ENCODE measurements at regions not wholly inside any gene's neighbourhood (a gene's known extent, or its start where the extent isn't known, plus 50 kb on each side); places are given as distances from the start of the nearest gene placed in this dataset.

DNA sequence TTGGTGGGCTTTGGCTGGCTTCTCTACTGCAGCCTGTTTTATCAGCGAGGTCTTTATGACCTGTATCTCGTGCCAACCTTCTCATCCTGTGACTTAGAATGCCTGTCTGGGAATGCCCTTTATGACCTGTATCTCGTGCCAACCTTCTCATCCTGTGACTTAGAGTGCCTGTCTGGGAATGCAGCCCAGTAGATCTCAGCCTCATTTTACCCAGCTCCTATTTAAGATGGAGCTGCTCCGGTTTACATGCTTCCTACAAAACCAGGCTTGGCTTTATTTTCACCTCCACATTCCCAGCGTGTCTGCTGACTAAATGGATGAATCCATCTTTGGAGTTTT lies 395.3 kb downstream of the PREX1 start:
- H3K4me2 ChIP-seq (ENCODE audit: low read depth, low read length): no peak overlapping the region
- no peak overlapping the region for H2AFZ ChIP-seq (ENCODE audit: low read length)
- TF ChIP-seq CHD4 (IDR thresholded peaks at IDR 0.05; ENCODE audit: borderline replicate concordance, low read length): no peak
- TF ChIP-seq JDP2 (CRISPR knock-in tag; IDR thresholded peaks at IDR 0.05; ENCODE audit: borderline replicate concordance): no peak
- no peak for TF ChIP-seq ASH2L (IDR thresholded peaks at IDR 0.05; ENCODE audit: insufficient read length, low read depth, low read length)
- no peak for TF ChIP-seq FOXJ3 (CRISPR knock-in tag; IDR thresholded peaks at IDR 0.05; ENCODE audit: borderline replicate concordance)
- TF ChIP-seq, protein P1, sequence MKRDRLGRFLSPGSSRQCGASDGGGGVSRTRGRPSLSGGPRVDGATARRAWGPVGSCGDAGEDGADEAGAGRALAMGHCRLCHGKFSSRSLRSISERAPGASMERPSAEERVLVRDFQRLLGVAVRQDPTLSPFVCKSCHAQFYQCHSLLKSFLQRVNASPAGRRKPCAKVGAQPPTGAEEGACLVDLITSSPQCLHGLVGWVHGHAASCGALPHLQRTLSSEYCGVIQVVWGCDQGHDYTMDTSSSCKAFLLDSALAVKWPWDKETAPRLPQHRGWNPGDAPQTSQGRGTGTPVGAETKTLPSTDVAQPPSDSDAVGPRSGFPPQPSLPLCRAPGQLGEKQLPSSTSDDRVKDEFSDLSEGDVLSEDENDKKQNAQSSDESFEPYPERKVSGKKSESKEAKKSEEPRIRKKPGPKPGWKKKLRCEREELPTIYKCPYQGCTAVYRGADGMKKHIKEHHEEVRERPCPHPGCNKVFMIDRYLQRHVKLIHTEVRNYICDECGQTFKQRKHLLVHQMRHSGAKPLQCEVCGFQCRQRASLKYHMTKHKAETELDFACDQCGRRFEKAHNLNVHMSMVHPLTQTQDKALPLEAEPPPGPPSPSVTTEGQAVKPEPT (CRISPR knock-in tag; IDR thresholded peaks at IDR 0.05; ENCODE audit: low read depth): no peak
- TF ChIP-seq, protein P2, sequence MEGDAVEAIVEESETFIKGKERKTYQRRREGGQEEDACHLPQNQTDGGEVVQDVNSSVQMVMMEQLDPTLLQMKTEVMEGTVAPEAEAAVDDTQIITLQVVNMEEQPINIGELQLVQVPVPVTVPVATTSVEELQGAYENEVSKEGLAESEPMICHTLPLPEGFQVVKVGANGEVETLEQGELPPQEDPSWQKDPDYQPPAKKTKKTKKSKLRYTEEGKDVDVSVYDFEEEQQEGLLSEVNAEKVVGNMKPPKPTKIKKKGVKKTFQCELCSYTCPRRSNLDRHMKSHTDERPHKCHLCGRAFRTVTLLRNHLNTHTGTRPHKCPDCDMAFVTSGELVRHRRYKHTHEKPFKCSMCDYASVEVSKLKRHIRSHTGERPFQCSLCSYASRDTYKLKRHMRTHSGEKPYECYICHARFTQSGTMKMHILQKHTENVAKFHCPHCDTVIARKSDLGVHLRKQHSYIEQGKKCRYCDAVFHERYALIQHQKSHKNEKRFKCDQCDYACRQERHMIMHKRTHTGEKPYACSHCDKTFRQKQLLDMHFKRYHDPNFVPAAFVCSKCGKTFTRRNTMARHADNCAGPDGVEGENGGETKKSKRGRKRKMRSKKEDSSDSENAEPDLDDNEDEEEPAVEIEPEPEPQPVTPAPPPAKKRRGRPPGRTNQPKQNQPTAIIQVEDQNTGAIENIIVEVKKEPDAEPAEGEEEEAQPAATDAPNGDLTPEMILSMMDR (CRISPR knock-in tag; IDR thresholded peaks at IDR 0.05): no peak
- TF ChIP-seq IRX3 (CRISPR knock-in tag; IDR thresholded peaks at IDR 0.05; ENCODE audit: borderline replicate concordance, low read depth): no peak
- TF ChIP-seq POLR2G (IDR thresholded peaks at IDR 0.05; ENCODE audit: low read depth, low read length): no peak
- TF ChIP-seq, protein P3, sequence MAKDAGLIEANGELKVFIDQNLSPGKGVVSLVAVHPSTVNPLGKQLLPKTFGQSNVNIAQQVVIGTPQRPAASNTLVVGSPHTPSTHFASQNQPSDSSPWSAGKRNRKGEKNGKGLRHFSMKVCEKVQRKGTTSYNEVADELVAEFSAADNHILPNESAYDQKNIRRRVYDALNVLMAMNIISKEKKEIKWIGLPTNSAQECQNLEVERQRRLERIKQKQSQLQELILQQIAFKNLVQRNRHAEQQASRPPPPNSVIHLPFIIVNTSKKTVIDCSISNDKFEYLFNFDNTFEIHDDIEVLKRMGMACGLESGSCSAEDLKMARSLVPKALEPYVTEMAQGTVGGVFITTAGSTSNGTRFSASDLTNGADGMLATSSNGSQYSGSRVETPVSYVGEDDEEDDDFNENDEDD (CRISPR knock-in tag; IDR thresholded peaks at IDR 0.05; ENCODE audit: borderline replicate concordance): no peak
- TF ChIP-seq, protein P4, sequence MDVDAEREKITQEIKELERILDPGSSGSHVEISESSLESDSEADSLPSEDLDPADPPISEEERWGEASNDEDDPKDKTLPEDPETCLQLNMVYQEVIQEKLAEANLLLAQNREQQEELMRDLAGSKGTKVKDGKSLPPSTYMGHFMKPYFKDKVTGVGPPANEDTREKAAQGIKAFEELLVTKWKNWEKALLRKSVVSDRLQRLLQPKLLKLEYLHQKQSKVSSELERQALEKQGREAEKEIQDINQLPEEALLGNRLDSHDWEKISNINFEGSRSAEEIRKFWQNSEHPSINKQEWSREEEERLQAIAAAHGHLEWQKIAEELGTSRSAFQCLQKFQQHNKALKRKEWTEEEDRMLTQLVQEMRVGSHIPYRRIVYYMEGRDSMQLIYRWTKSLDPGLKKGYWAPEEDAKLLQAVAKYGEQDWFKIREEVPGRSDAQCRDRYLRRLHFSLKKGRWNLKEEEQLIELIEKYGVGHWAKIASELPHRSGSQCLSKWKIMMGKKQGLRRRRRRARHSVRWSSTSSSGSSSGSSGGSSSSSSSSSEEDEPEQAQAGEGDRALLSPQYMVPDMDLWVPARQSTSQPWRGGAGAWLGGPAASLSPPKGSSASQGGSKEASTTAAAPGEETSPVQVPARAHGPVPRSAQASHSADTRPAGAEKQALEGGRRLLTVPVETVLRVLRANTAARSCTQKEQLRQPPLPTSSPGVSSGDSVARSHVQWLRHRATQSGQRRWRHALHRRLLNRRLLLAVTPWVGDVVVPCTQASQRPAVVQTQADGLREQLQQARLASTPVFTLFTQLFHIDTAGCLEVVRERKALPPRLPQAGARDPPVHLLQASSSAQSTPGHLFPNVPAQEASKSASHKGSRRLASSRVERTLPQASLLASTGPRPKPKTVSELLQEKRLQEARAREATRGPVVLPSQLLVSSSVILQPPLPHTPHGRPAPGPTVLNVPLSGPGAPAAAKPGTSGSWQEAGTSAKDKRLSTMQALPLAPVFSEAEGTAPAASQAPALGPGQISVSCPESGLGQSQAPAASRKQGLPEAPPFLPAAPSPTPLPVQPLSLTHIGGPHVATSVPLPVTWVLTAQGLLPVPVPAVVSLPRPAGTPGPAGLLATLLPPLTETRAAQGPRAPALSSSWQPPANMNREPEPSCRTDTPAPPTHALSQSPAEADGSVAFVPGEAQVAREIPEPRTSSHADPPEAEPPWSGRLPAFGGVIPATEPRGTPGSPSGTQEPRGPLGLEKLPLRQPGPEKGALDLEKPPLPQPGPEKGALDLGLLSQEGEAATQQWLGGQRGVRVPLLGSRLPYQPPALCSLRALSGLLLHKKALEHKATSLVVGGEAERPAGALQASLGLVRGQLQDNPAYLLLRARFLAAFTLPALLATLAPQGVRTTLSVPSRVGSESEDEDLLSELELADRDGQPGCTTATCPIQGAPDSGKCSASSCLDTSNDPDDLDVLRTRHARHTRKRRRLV (CRISPR knock-in tag; IDR thresholded peaks at IDR 0.05): no peak
- TF ChIP-seq MED8 (CRISPR knock-in tag; IDR thresholded peaks at IDR 0.05; ENCODE audit: insufficient replicate concordance): no peak
- no peak for TF ChIP-seq YY1 (IDR thresholded peaks at IDR 0.05; ENCODE audit: insufficient read depth, insufficient replicate concordance, low read depth, low read length)
- TF ChIP-seq, protein P5, sequence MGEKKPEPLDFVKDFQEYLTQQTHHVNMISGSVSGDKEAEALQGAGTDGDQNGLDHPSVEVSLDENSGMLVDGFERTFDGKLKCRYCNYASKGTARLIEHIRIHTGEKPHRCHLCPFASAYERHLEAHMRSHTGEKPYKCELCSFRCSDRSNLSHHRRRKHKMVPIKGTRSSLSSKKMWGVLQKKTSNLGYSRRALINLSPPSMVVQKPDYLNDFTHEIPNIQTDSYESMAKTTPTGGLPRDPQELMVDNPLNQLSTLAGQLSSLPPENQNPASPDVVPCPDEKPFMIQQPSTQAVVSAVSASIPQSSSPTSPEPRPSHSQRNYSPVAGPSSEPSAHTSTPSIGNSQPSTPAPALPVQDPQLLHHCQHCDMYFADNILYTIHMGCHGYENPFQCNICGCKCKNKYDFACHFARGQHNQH (CRISPR knock-in tag; IDR thresholded peaks at IDR 0.05): no peak
- no peak for TF ChIP-seq ZNF354B (CRISPR knock-in tag; IDR thresholded peaks at IDR 0.05)
- intact Hi-C loops (cut with micrococcal nuclease; ENCODE audit: unreplicated experiment): no loop called here
- H3K27ac ChIP-seq (ENCODE audit: extremely low read length, insufficient read depth, low read length): no peak overlapping the region
- H3K27me3 ChIP-seq (ENCODE audit: control insufficient read depth in 1 of 2, insufficient read depth in 2 of 2, low read length in 2 of 2): peaks cover 2 to 25% of the 10 kb centered on the region in 2 experiments; a peak in 2 of 5 replicates
- no peaks in the 10 kb centered on the region for H3K4me1 ChIP-seq (ENCODE audit: insufficient read depth, low read length)
- FAIRE-seq (no peak), DNase-seq (ENCODE audit: low spot score) (no peak), ATAC-seq (no peak)
- no peaks in the 10 kb centered on the region for H4K20me1 ChIP-seq (ENCODE audit: insufficient read depth, low read length)
- no peaks in the 10 kb centered on the region for H3K79me2 ChIP-seq (ENCODE audit: insufficient read depth, low read length)
- no peaks in the 10 kb centered on the region for H3K9me3 ChIP-seq (ENCODE audit: low read length)
- in situ Hi-C loops (cut with HindIII; ENCODE audit: extremely low pct_ligation_motif_present, low pct_unique_long_range_greater_than_20kb): no loop called here
- H3K9ac ChIP-seq (ENCODE audit: insufficient read depth, low read depth, low read length): no peak overlapping the region
- BruUV-seq (replicated peaks): no TSS peak
- 4% methylated on average over 5 of the region's 5 CpGs for WGBS (ENCODE audit: low lambda C conversion rate)
- no peaks in the 10 kb centered on the region for H3K36me3 ChIP-seq (replicated peaks in 1 of 2; ENCODE audit: control insufficient read depth in 1 of 2, insufficient read depth in 2 of 2, low read length in 2 of 2)
- no peak overlapping the region for H3K4me3 ChIP-seq (replicated peaks in 1 of 3; ENCODE audit: insufficient read depth in 1 of 3, low read depth in 2 of 3, low read length in 3 of 3)
- POLR2A ChIA-PET: no interaction called here
- CTCF ChIA-PET (ENCODE audit: low intra/inter-chr PET ratio, low total read pairs): no interaction called here
